GM10266 (cell line): ENCODE measurements at regions not wholly inside any gene's neighbourhood (a gene's known extent, or its start where the extent isn't known, plus 50 kb on each side); places are given as distances from the start of the nearest gene placed in this dataset.

Experiments
- DNase-seq: peaks from one replicate; pipeline ENCODE4 v3.0.0; 2012; ENCODE audit errors: extremely low spot score
- TF ChIP-seq, protein P1 (sequence below): IDR thresholded peaks from 2 replicates; pipeline ENCODE4 v1.5.1; 2012; ENCODE audit warnings: mild to moderate bottlenecking, low read depth; ENCODE audit not compliant: control insufficient read depth, insufficient read depth; ENCODE audit errors: missing control alignments

GRCh38 chrX:13250826-13251580 is 68.8 kb downstream of the ATXN3L start:
- TF ChIP-seq, protein P1, sequence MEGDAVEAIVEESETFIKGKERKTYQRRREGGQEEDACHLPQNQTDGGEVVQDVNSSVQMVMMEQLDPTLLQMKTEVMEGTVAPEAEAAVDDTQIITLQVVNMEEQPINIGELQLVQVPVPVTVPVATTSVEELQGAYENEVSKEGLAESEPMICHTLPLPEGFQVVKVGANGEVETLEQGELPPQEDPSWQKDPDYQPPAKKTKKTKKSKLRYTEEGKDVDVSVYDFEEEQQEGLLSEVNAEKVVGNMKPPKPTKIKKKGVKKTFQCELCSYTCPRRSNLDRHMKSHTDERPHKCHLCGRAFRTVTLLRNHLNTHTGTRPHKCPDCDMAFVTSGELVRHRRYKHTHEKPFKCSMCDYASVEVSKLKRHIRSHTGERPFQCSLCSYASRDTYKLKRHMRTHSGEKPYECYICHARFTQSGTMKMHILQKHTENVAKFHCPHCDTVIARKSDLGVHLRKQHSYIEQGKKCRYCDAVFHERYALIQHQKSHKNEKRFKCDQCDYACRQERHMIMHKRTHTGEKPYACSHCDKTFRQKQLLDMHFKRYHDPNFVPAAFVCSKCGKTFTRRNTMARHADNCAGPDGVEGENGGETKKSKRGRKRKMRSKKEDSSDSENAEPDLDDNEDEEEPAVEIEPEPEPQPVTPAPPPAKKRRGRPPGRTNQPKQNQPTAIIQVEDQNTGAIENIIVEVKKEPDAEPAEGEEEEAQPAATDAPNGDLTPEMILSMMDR: no peak

DNA sequence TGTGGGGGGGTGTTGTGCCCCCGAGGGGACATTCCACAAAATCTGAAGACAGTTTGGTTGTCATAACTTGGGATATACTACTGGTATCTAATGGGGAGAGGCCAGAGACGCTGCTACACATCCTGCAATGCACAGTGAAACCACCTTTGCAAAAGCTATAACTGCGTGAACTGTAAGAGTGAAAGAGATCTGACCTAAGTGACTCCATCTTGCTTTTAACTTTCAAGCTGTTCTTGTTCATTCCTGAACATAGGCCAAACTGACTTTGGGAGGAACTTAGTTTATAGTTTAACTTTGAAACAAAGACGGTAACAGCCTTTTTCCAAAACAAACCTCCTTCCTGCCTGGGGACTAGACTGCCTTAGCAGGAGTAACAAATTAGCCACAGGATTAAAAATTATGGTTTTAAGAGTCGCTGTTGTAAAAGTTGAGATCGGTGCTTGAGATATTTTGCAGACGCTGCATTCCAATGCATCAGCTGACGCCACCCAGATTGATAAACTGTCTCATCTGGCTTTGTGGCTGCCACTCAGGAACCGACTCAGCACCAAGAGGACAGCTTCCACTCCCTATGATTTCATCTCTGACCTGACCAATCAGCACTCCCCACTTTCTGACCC is 70.9 kb downstream of the ATXN3L start:
- TF ChIP-seq, protein P1: no peak
- DNase-seq: no peak

More at GRCh38 chrX:13250826-13251580, 68.8 kb downstream of the ATXN3L start:
- DNase-seq: no peak

GRCh38 chrX:13239272-13239671 is 80.6 kb downstream of the ATXN3L start:
- DNase-seq: no peak
- TF ChIP-seq, protein P1: no peak

DNA sequence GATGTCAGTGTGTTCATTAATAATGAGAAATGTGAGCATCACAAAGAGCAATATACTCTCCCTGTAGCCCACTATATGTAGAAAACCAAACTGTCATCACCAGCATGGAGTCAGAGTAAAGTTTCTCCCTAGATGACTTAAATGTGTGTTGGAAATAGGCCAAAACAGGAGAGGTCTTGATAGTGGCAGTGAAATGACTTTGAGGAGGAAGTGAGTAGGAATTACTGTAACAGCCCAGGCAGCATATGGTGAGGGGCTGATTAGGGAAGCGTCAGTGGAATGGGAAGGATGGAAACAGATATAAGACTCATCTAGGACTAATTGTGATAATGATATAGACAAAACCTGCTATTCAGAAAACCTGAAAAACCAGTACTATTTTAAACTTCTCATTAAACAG is 83.9 kb downstream of the ATXN3L start:
- TF ChIP-seq, protein P1: no peak
- DNase-seq: no peak

DNA sequence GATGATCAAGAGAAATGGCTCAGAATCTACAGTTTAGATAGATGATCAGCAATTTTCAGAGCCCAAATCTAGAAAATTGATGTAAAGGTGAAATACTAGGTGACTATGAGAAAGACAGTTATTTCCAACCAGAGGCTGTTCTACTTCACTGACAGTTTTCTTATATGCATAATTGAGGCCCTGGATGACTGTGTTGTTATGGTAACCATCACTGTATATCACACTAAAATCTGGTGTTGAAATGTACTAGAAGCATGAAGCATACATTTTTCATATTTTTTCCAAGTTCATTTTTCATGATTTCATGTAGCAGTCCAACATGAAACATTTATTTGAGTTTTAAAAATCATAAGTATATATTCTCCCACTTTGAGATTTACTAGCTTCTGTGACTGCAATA is 87.4 kb downstream of the ATXN3L start:
- no peak for DNase-seq
- TF ChIP-seq, protein P1: no peak

GRCh38 chrX:13226214-13226613 is 93.6 kb downstream of the ATXN3L start:
- TF ChIP-seq, protein P1: no peak
- DNase-seq: no peak

DNA sequence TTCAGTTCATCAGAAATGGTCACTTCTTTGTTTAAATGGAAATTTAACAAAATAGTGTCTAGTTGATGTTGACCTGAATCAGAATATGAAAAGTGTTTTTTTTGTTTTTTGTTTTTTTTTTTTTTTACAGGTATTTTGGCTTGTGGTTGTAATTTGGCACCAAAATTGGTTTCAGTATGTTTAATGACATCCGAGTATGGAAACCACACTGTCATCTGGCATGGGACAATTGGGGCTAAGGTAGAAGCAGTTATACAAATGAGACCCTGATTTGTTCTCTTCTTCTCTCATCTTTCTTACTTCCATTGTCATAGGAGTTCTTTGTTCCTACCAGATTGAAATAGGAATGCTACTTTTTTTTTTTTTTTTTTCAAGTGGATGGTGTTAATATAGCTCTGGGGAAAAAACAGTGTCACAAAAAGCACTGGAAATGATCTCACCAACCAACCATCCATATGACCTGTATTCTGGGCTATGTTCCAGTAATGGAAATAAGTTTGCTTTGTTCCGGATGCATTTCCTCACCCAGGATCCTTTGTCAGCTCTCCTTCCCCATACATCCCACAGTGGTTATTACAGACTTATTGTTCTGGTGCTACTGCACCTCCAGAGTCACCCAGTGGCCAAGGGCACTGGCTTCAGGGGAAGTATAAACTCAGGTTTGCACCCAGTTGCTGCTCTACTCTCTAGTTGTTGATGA is 95.8 kb downstream of the ATXN3L start:
- DNase-seq: no peak
- TF ChIP-seq, protein P1: no peak
